GM18909 (cell line): ENCODE measurements at regions not wholly inside any gene's neighbourhood (a gene's known extent, or its start where the extent isn't known, plus 50 kb on each side); places are given as distances from the start of the nearest gene placed in this dataset.
"Not testable (repeated sequence)": the region's sequence is repeated elsewhere in the genome, so short reads cannot be mapped to it uniquely, and the experiment has no call there.

Experiments
- ATAC-seq: cut with Tn5 transposase; IDR thresholded peaks from one replicate; pipeline ENCODE4 v1.9.1; 2021; ENCODE audit warnings: mild to moderate bottlenecking; ENCODE audit not compliant: unreplicated experiment, poor library complexity

DNA sequence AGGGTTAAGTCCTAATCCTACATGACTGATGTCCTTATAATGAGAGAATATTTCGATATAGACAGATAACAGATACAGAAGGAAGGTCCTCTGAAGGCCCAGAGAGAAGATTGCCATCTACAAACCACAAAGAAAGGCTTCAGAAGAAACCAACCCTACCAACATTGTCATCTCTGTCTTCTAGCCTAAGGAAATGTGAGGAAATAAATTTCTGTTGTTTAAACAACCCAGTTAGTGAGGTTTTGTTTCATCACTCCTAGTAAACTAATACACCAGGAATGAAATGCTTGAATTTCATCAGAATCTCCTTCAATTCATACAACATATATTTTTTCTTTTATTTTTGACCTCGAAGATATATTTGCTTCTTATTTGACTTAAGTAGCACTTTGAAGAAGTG lies 1527.8 kb downstream of the STIM2 start:
- no peak for ATAC-seq

GRCh38 chr4:28391877-28392276 lies 1531.2 kb downstream of the STIM2 start:
- no peak for ATAC-seq

GRCh38 chr4:28402751-28403150 lies 1542.1 kb downstream of the STIM2 start:
- no peak for ATAC-seq

DNA sequence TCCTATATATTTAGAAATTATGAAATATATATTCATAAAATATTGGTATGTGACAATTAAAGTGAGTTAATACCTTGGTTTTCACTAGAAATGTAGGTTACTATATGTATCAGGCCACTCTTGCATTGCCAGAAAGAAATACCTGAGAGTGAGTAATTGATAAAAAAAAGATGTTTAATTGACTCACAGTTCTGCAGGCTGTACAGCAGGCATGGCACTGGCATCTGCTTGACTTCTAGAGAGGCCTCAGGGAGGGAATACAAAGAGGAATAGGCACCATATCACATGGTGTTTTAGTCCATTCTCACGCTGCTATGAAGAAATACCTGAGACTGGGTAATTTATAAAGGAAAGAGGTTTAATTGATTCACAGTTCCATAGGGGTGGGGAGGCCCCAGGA lies 1560.6 kb downstream of the STIM2 start:
- no peak for ATAC-seq

DNA sequence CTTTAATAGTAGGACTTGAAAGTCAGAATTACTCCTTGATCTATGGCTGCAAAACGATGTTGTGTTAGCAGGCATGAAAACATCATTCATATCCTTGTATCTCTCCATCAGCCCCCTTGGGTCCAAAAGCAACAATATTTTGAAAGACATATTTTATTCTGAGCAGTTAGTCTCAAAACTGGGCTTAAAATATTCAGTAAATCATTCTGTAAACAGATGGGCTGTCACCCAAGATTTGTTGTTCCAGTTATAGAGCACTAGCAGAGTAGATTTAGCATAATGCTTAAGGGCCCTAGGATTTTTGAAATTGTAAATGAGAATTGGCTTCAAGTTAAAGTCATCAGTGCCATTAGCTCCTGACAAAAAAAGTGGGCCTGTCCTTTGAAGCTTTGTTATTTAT lies 1565.6 kb downstream of the STIM2 start:
- no peak for ATAC-seq

GRCh38 chr4:28427306-28428085 lies 1566.9 kb downstream of the STIM2 start:
- ATAC-seq, result no peak

- no peak for ATAC-seq
Observed at GRCh38 chr4:28432348-28433025, 1571.8 kb downstream of the STIM2 start.

GRCh38 chr4:28435314-28435713 lies 1574.7 kb downstream of the STIM2 start:
- ATAC-seq, result no peak

DNA sequence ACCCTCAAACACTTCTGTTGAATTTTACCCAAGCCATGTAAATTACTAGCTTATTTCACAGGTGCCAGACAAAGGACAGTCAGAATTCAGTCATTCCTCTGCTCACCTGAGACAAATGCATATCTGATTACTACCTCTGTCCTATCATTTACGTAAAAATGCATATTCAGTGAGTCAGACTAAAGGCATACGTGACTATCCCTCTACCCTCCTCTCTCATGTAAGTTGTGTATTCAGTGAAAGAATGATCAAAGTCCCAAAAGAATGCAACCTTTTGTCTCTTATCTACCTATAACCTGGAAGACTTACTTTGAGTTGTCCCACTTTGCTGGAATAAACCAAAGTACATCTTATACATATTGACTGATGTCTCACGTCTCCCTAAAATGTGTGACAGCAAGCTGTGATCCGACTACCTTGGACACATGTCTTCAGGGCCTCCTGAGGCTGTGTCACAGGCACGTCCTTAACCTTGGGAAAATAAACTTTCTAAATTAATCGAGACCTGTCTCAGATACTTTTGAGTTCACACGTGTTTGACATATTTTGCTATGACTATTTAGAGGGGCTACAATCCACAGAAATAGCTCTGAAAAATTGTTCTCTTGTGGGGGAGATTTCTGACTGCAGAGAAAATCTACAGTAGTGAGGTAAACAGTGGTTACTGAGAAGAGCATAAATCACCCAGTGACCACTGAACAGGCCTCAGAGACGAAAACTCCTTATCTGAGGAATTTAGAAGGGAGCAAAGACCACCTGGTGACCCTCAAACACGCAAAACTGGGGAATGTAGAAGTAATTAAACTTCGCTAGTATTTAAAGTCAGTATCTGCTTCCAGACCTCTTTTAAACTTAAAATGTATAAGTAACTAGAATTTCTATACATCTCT lies 1575.8 kb downstream of the STIM2 start:
- ATAC-seq, result no peak

DNA sequence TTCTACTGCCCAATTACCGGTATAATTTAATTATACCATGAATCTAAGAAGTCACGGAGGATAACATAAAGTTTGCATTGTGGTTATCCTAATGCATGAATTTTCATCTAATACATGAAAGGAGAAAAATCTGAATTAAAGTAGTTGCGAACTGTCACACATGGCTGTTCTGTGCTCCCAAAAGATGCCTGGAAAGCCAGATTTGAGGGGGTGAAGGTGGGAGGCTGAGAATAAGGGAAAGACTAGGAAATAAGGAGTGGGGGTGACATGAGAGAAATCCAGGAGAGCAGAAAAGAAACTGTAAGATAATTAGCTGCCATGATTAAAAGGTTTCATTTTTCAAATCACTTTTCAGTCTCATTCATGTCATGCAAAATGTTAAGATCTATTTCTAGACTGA lies 1582.7 kb downstream of the STIM2 start:
- no peak for ATAC-seq

DNA sequence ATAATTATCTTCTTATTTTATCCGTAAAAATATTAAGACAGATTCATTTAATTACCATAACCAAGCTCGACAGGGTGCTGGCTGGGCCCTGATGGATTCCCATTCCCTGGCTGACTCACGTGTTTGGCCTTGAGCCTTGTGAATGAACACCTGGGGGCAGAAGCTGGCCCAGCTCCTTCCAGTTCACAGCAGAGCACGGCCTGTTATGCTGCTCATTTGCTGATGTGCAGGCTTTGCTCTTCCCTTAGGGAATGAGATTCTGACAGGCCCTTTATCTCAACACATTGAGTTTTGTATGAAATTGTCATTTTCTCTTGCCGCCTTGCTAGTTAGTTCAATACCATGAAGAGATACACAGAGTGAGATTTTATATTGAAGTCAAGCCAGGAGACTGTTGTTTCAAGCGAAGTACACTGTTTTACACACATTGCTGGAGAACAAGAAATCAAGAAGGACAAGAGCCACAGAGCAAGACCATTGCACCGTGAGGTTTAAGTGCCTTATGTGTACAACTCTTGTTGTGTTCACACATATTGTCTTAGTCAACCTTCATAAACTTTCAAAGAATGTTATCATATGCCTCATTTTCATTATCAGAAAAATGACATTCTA lies 1583.3 kb downstream of the STIM2 start:
- ATAC-seq, result no peak

DNA sequence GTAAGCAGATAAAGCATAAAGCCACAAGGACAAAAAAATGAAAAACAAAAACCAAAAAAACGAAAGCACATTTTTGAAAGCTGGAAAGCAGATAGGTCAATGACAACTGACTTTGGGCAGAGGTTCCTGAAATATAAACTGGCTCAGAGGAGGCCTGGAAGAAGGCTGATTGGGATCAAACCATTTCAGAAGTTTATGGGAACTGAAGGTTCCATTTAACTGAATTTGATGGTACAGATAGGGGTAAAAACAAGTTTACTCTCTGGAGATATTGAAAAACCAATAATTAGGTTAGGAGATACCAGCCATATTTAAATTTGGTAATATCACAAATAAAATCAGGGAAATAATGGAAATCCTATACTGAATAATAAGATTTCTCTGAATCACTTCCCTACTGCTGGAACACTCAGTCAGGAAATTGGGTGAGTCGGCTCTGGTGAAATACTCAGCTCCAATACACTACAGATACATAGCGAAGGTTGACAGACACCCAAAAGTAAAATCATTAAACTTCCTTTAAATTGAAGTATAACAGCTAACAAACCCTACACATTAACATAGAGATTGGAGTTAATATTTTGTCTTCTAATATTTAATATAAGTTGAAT lies 1584.3 kb downstream of the STIM2 start:
- ATAC-seq, result no peak

- ATAC-seq, result no peak
Observed at GRCh38 chr4:28449085-28449484, 1588.4 kb downstream of the STIM2 start.

- no peak for ATAC-seq
Observed at GRCh38 chr4:28451346-28451745, 1590.7 kb downstream of the STIM2 start.

GRCh38 chr4:28462766-28463700 lies 1602.4 kb downstream of the STIM2 start:
- ATAC-seq, result no peak

GRCh38 chr4:28464823-28465222 lies 1604.2 kb downstream of the STIM2 start:
- ATAC-seq, result no peak

DNA sequence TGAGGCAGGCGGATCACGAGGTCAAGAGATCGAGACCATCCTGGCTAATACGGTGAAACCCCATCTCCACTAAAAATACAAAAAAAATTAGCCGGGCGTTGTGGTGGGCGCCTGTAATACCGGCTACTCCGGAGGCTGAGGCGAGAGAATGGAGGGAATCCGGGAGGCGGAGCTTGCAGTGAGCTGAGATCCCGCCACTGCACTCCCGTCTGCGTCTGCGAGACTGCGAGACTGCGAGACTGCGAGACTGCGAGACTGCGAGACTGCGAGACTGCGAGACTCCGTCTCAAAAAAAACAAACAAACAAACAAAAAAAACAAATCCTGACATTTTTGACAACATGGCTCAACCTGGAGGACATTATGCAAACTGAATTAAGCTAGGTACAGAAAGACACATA lies 1606.2 kb downstream of the STIM2 start:
- ATAC-seq, result not testable (repeated sequence)

- ATAC-seq, result no peak
Observed at GRCh38 chr4:28469387-28469786, 1608.7 kb downstream of the STIM2 start.

DNA sequence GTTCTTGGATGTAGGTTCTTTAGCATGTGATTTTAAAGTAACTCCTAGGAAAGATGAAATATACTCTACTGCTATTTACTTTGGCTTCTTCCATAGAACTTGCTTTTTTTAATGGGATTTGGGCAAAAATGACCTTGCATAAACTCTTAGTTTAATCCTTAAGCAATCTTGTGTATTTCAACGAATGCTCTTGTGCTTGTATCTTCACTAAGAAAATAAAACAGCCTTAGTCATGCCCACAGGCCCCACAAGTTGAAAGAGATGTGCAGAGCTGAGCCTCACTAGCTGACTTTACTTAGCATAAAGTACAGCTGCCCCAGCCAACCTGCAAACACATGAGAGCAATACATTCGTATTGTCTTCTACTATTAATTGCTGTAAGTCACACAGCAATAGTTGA lies 1609.2 kb downstream of the STIM2 start:
- ATAC-seq, result no peak
